ENCODE measurements at regions not wholly inside any gene's neighbourhood (a gene's known extent, or its start where the extent isn't known, plus 50 kb on each side); places are given as distances from the start of the nearest gene placed in this dataset.
"Not testable (repeated sequence)": the region's sequence is repeated elsewhere in the genome, so short reads cannot be mapped to it uniquely, and the experiment has no call there.

DNA sequence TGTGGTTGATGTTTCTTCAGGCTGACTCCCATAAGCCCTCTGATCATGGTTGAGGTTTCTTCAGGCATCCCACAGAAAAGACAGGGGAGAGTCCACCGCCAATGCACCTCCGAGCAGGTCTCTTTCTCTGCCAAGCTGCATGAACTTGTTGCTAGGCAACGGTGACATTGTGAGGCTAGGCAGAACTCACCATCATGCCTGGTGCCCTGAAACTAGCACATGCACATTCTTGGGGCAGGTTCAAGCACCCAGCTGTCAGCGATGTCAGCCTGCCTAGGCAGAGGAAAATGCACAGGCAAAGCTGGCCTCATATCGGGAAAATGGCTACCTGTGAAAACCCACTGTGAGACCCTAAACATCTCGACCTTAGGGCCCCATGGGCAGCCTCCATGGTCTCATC lies 64.4 kb upstream of the TSPY4 start:
- TF ChIP-seq, protein P1, sequence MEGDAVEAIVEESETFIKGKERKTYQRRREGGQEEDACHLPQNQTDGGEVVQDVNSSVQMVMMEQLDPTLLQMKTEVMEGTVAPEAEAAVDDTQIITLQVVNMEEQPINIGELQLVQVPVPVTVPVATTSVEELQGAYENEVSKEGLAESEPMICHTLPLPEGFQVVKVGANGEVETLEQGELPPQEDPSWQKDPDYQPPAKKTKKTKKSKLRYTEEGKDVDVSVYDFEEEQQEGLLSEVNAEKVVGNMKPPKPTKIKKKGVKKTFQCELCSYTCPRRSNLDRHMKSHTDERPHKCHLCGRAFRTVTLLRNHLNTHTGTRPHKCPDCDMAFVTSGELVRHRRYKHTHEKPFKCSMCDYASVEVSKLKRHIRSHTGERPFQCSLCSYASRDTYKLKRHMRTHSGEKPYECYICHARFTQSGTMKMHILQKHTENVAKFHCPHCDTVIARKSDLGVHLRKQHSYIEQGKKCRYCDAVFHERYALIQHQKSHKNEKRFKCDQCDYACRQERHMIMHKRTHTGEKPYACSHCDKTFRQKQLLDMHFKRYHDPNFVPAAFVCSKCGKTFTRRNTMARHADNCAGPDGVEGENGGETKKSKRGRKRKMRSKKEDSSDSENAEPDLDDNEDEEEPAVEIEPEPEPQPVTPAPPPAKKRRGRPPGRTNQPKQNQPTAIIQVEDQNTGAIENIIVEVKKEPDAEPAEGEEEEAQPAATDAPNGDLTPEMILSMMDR (IDR thresholded peaks at IDR 0.05): not testable (repeated sequence)
- not testable (repeated sequence) for TF ChIP-seq POLR2A (IDR thresholded peaks at IDR 0.05)
